HG02763 (cell line): ENCODE measurements at regions not wholly inside any gene's neighbourhood (a gene's known extent, or its start where the extent isn't known, plus 50 kb on each side); places are given as distances from the start of the nearest gene placed in this dataset.
"Not testable (repeated sequence)": the region's sequence is repeated elsewhere in the genome, so short reads cannot be mapped to it uniquely, and the experiment has no call there.

Source experiments
- ATAC-seq: cut with Tn5 transposase; IDR thresholded peaks from one replicate; pipeline ENCODE4 v1.9.1; 2021; ENCODE audit warnings: mild to moderate bottlenecking, moderate library complexity; ENCODE audit not compliant: unreplicated experiment

- no peak for ATAC-seq
These were observed 217.0 kb upstream of the TMEFF2 start for GRCh38 chr2:192411755-192412154.

GRCh38 chr2:192410319-192410718 is 215.6 kb upstream of the TMEFF2 start:
- ATAC-seq: no peak

- ATAC-seq: no peak
These were observed 213.0 kb upstream of the TMEFF2 start for GRCh38 chr2:192407692-192408091.

- ATAC-seq: no peak
These were observed 203.5 kb upstream of the TMEFF2 start for GRCh38 chr2:192398236-192398635.

GRCh38 chr2:192394605-192395004 is 199.9 kb upstream of the TMEFF2 start:
- no peak for ATAC-seq

- no peak for ATAC-seq
These were observed 196.3 kb upstream of the TMEFF2 start for GRCh38 chr2:192391041-192391440.

- ATAC-seq: no peak
These were observed 195.7 kb upstream of the TMEFF2 start for GRCh38 chr2:192390401-192390800.

- not testable (repeated sequence) for ATAC-seq
These were observed 189.5 kb upstream of the TMEFF2 start for GRCh38 chr2:192384191-192384590.

GRCh38 chr2:192381082-192381481 is 186.3 kb upstream of the TMEFF2 start:
- ATAC-seq: no peak

- no peak for ATAC-seq
These were observed 185.0 kb upstream of the TMEFF2 start for GRCh38 chr2:192379736-192380135.

GRCh38 chr2:192377173-192377572 is 182.4 kb upstream of the TMEFF2 start:
- ATAC-seq: no peak

GRCh38 chr2:192373754-192374153 is 179.0 kb upstream of the TMEFF2 start:
- no peak for ATAC-seq

GRCh38 chr2:192373221-192373620 is 178.5 kb upstream of the TMEFF2 start:
- no peak for ATAC-seq

- no peak for ATAC-seq
These were observed 175.2 kb upstream of the TMEFF2 start for GRCh38 chr2:192369969-192370368.

GRCh38 chr2:192357217-192357616 is 162.5 kb upstream of the TMEFF2 start:
- ATAC-seq: no peak

GRCh38 chr2:192354512-192355244 is 159.9 kb upstream of the TMEFF2 start:
- no peak for ATAC-seq

GRCh38 chr2:192347542-192347941 is 152.8 kb upstream of the TMEFF2 start:
- no peak for ATAC-seq

- no peak for ATAC-seq
These were observed 150.6 kb upstream of the TMEFF2 start for GRCh38 chr2:192345287-192345686.

- ATAC-seq: no peak
These were observed 138.9 kb upstream of the TMEFF2 start for GRCh38 chr2:192333642-192334041.

- ATAC-seq: no peak
These were observed 133.6 kb upstream of the TMEFF2 start for GRCh38 chr2:192328297-192328696.

- no peak for ATAC-seq
These were observed 132.8 kb upstream of the TMEFF2 start for GRCh38 chr2:192327576-192327975.

GRCh38 chr2:192315543-192315942 is 120.8 kb upstream of the TMEFF2 start:
- ATAC-seq: no peak
